ENCODE measurements at regions not wholly inside any gene's neighbourhood (a gene's known extent, or its start where the extent isn't known, plus 50 kb on each side); places are given as distances from the start of the nearest gene placed in this dataset.
"Not testable (repeated sequence)": the region's sequence is repeated elsewhere in the genome, so short reads cannot be mapped to it uniquely, and the experiment has no call there.

- Histone ChIP-seq H3K27ac (no peak overlapping the region), H3K27me3 (peaks cover 51% of the 10 kb centered on the region), H3K36me3 (no peaks in the 10 kb centered on the region), H3K4me3 (ENCODE audit: low read depth in 1 of 2, low read length in 1 of 2) (no peak overlapping the region), H3K4me1 (ENCODE audit: control insufficient read depth in 1 of 2, insufficient read depth in 1 of 2, low read depth in 1 of 2, low read length in 1 of 2) (no peaks in the 10 kb centered on the region), H3K9me3 (no peaks in the 10 kb centered on the region)
- TF ChIP-seq CTCF (IDR thresholded peaks at IDR 0.05), result no peak
Measured at GRCh38 chr22:27317971-27318428, 483.6 kb downstream of the MN1 start.

GRCh38 chr22:27318516-27318915, 483.0 kb downstream of the MN1 start:
- Histone ChIP-seq H3K4me1 (ENCODE audit: control insufficient read depth in 1 of 2, insufficient read depth in 1 of 2, low read depth in 1 of 2, low read length in 1 of 2) (no peaks in the 10 kb centered on the region), H3K27me3 (peaks cover 55% of the 10 kb centered on the region), H3K4me3 (ENCODE audit: low read depth in 1 of 2, low read length in 1 of 2) (no peak overlapping the region), H3K9me3 (no peaks in the 10 kb centered on the region), H3K27ac (no peak overlapping the region), H3K36me3 (no peaks in the 10 kb centered on the region)
- no peak for TF ChIP-seq CTCF (IDR thresholded peaks at IDR 0.05)

GRCh38 chr22:27323661-27324060, 477.9 kb downstream of the MN1 start:
- TF ChIP-seq CTCF (IDR thresholded peaks at IDR 0.05), result no peak
- Histone ChIP-seq H3K27ac (no peak overlapping the region), H3K4me1 (ENCODE audit: control insufficient read depth in 1 of 2, insufficient read depth in 1 of 2, low read depth in 1 of 2, low read length in 1 of 2) (no peaks in the 10 kb centered on the region), H3K4me3 (ENCODE audit: low read depth in 1 of 2, low read length in 1 of 2) (no peak overlapping the region), H3K36me3 (no peaks in the 10 kb centered on the region), H3K27me3 (peaks cover 43% of the 10 kb centered on the region), H3K9me3 (no peaks in the 10 kb centered on the region)

- H3K4me1 ChIP-seq (ENCODE audit: control insufficient read depth in 1 of 2, insufficient read depth in 1 of 2, low read depth in 1 of 2, low read length in 1 of 2); H3K9me3 ChIP-seq: not testable (repeated sequence)
- peaks cover 45% of the 10 kb centered on the region for H3K27me3 ChIP-seq
Measured at GRCh38 chr22:27324908-27325307, 476.6 kb downstream of the MN1 start.

GRCh38 chr22:27327497-27327896, 474.1 kb downstream of the MN1 start:
- peaks cover 52% of the 10 kb centered on the region for H3K27me3 ChIP-seq
- no peaks in the 10 kb centered on the region for H3K4me1 ChIP-seq (ENCODE audit: control insufficient read depth in 1 of 2, insufficient read depth in 1 of 2, low read depth in 1 of 2, low read length in 1 of 2)
- H3K4me3 ChIP-seq (ENCODE audit: low read depth in 1 of 2, low read length in 1 of 2), result no peak overlapping the region
- no peaks in the 10 kb centered on the region for H3K9me3 ChIP-seq
- H3K27ac ChIP-seq, result no peak overlapping the region
- no peak for TF ChIP-seq CTCF (IDR thresholded peaks at IDR 0.05)
- H3K36me3 ChIP-seq, result no peaks in the 10 kb centered on the region

More at GRCh38 chr22:27324908-27325307, 476.6 kb downstream of the MN1 start:
- not testable (repeated sequence) for H3K4me3 ChIP-seq (ENCODE audit: low read depth in 1 of 2, low read length in 1 of 2); H3K36me3 ChIP-seq; H3K27ac ChIP-seq

GRCh38 chr22:27327981-27328721, 473.4 kb downstream of the MN1 start:
- H3K27ac ChIP-seq, result no peak overlapping the region
- peaks cover 45% of the 10 kb centered on the region for H3K27me3 ChIP-seq
- H3K9me3 ChIP-seq, result no peaks in the 10 kb centered on the region
- no peak for TF ChIP-seq CTCF (IDR thresholded peaks at IDR 0.05)
- H3K36me3 ChIP-seq, result no peaks in the 10 kb centered on the region
- H3K4me3 ChIP-seq (ENCODE audit: low read depth in 1 of 2, low read length in 1 of 2), result no peak overlapping the region
- H3K4me1 ChIP-seq (ENCODE audit: control insufficient read depth in 1 of 2, insufficient read depth in 1 of 2, low read depth in 1 of 2, low read length in 1 of 2), result no peaks in the 10 kb centered on the region
